Bone marrow (tissue), 2 donors: ENCODE measurements at regions not wholly inside any gene's neighbourhood (a gene's known extent, or its start where the extent isn't known, plus 50 kb on each side); places are given as distances from the start of the nearest gene placed in this dataset.
"Not testable (repeated sequence)": the region's sequence is repeated elsewhere in the genome, so short reads cannot be mapped to it uniquely, and the experiment has no call there.

ENCODE experiments used
- DNase-seq, 2 donors: peaks; one replicate each; lab custom pipeline; 2025; lab: John Stamatoyannopoulos, UW

DNA sequence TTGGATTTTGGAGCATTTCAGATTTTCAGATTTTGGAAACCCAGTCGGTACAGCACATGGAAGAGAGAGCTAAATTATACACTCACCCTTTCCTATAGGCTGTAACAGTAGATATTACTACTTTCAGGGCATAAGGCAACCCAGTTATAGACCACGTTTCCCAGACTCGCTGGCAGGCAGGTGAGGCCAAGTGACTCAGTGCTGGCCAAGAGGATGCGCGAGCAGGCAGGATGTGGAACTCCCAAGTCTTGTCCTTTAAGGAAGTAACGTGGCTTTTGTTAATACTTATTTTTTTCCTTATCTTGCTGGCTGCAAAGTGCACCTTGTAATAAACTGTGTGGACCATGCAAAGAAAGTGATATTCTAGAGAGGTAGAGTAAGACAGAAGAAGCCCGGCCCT, 1160.1 kb downstream of the GATA3 start:
- no peak for DNase-seq

DNA sequence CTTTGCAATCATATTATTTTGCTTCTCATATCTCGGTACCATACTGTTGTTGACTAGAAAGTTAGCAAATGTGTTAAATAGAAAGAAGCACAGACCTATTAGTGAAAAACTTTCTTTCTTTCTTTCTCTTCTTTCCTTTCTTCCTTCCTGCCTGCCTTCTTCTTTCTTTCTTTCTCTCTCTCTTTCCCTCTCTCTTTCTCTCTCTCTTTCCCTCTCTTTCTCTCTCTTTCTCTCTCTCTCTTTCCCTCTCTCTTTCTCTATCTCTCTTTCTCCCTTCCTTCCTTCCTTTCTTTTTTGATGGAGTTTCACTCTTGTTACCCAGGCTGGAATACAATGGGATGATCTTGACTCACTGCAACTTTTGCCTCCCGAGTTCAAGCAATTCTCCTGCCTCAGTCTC, 1160.6 kb downstream of the GATA3 start:
- DNase-seq, result no peak

DNA sequence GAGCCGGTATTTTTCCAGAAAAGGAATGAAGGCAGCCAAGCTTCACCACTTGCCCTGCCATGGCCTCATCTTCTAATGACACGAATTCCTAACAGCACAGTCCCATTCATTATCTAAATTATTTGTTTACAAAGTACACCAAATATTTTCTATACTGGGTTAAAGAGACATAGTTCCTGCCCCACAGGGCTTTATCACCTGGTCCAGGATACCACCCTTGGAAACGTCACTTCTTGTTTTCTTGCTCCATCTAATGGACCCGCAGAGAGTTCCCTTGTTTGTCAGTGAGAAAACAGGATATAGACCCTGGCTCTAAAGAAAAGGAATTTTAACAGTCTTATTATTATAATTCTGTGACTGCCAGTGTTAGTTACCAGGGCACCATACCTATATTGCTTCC, 1165.4 kb downstream of the GATA3 start:
- no peak for DNase-seq

DNA sequence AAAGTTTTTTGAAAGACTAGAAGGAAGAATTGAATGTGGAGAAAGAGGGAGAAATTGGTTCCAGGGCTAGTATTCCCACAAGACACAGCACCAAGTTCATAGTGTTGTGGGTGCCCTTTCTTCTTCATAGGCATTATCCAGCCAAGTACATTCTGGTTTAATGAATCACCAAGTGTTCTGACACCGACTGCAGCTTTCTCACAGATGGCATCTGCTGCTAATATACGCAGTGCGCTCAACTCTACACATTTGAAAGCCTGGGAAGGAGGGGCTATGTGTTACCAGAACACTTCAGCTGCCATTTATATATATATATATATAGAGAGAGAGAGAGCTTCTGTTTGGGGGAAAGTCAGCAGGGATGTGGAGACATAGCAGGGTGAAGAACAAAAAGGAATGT, 1168.4 kb downstream of the GATA3 start:
- no peak for DNase-seq

DNA sequence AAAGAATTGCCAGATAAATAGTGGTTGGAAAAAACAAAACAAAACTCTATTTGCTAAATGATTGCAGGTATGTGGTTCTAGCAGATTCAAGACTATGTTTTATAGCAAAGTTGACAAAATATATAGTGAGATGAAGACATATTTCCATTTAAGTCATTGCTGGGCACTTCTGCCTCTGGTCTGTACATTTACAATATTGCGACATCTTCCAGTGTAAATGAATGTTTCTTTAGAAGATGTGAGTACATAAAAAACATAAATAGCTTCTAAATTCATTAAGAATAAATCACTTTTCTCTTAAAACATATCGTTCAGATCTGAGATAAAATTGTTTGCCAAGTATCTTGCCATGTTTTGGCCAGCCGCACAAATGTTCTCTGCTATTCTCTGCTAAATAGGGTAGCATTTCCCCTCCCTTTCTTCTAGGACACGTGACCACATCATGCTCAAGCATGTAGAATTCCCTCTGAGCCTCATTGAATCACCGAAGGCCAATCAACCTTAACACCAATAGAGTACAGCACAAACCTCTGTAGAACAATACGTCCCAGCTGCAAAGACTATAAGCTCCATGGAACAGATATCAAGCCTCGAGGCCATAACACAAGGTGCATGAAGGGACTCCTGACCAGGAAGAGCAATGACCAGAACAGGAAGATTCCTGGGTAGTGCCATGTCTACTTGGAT, 1173.3 kb downstream of the GATA3 start:
- DNase-seq, result no peak

DNA sequence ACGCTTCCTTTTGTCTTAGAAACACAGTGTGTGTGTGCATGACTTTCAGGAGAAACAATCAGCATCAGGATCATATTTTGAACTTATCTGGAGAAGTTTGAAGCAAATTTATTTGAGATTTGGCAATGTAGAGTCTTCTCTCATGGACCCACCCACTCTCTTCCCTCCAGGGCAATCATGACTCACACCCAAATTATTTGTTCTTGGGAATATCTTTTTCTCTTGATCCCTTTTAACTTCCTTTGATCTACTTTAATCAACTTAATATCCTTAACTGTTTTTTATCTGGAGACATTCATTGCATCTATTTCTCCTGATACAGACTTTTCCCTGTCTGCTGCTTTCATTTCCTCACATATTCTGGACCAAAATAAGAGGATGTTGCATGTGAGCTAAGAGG, 1174.3 kb downstream of the GATA3 start:
- no peak for DNase-seq

DNA sequence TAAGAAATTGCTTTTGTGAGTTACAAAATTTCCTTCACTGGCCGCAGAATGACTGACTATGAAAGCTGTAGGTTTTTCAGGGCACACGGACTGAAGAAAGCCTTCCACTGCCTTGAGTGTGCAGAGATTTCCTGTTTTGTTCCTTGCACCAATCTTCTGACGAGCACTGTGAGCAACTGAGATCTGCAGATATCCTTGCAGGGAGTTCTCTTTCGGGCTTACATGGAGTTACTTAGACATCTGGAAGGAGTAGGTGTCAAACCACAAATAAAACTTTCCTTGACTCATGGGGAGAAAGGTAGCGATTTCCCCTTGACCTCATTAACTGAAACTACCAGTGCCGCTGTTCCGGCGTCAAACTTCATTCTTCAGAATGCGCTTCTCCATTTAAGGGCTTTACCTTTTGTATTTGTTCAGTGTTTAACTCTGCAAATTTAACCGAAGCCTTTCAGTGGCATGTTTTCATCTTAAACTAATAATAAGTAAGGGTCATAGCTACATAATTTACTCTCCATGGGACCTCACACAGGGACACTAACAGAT, 1175.3 kb downstream of the GATA3 start:
- DNase-seq, result no peak

DNA sequence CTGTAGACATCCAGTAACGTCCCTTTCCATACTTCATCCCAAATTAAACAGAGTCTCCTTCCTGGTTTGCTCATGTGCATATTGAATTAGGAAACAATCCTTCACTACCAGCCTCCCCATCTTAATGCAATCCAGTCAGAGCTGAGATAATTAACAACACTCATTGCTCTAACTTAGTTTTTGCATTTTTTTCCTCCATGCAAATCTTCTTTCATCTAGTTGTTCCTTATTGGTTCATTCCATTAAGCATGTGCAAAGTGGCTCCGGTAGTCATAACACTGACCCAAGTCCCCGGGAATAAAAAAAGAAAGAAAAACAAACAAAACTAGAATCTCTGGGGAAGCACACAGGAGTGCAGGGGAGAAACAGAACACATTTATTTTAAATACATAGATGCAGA, 1176.1 kb downstream of the GATA3 start:
- no peak for DNase-seq

DNA sequence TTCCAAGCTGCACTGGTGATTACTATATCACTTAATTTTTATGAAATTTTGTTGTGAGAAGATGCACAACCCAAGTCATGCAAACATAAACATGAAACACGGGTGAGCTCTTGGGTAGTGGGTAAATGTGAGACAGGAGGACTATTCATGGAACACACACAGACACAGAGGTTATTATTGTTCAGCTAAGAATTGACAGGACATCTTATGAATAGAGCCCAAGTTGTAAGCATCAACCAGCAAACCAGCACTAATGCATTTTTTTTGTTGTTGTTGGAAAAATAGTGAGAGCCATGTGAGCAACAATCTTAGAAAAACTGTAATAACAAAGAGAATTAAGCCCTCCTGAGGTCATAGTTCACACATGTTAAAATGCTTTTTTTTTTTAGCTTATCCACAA, 1179.7 kb downstream of the GATA3 start:
- DNase-seq, result no peak

DNA sequence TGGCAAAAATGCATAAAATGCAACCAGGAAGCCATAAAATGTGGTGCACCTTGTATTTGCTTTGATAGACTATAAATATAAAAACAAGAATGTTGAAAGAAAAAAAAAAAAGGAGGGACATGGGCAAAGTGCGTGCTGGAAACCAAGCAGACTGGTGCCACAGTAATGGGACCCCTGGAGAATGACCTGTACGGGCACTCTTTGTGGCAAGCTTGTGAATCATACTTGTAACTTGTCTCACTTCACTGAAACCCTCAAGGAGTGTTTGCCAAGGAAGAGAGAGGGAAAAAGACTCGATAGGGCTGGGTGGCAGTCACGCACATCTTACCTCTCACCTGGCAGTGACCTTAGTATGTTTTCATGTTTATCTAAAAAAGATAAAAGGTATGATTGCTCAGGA, 1183.6 kb downstream of the GATA3 start:
- DNase-seq, result no peak

DNA sequence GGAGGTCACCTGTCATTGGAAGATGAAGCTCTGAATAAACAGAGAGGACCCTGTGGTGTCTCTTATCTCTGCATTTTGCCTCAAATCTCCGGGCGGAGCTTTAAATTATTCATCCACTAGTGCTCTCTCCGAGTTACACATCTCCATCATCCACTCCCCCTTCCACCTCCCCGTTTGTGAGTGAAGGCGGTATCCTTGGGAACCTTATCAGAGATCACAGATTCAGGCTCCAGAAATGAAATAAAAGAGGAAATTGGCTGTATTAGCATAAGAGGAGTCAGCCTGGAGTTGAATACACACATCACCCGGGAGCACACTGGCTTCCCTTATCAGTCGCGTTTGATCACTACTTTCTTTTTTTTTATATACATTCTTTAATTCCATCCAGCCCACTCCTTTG, 1184.8 kb downstream of the GATA3 start:
- DNase-seq, result no peak

DNA sequence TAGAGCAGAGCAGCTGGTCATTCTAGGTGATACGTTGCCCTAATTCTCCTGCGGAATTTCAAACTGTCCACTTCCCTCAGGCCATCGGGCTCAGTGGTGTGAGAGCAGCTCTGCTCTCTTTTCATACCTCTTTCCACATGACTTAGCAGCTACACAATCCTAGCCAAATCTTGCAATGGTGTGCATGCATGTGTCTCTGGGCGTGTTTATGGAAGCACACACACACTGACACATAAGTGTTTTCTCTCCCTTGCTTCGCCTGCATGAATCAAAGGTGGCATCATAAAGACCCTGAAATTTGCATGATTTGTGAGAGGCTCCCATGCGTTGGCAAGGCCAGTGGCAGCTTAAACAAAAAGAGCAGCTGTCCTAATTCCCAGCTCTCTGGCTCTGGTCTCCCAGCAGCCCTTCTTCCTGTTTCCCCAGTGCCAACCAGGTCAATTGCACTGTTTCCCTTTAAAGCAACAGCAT, 1189.5 kb downstream of the GATA3 start:
- DNase-seq, result no peak

DNA sequence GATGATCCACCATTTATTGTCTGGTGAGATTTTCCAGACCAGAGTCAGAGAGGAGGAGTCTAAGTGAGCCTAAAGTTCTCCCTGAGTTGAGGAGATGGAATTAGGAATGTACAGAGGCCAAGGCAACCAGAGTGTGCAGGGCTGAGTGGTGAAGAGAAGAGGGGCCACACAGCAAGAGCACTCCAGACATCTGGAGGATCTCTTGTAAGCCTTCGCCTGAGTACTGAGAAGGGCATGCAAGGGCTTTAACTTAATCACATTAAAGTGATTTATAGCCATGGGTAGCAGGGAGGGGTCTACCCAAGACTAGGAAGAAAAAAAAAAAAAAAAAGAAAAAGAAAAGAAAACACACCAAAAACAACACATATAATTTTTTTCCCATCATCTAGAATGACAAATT, 1190.4 kb downstream of the GATA3 start:
- DNase-seq, result no peak

DNA sequence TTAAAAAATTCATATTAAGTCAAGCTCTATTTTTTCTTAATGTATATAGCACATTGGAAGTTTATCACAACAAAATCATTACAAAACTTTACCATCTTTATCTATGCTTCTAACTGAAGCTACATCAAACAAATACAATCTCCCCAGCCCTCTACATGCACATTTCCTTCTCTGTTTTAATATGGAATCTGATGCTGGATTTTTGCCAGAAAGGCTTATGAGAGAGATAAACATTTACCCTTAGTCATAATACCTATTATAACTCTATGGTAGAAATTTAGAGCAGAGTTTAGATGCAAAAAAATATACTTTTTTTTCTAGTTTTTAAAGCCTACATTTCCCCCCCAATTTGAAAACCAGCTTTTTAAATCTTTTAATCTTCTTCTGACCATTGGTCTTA, 1198.6 kb downstream of the GATA3 start:
- DNase-seq, result no peak

DNA sequence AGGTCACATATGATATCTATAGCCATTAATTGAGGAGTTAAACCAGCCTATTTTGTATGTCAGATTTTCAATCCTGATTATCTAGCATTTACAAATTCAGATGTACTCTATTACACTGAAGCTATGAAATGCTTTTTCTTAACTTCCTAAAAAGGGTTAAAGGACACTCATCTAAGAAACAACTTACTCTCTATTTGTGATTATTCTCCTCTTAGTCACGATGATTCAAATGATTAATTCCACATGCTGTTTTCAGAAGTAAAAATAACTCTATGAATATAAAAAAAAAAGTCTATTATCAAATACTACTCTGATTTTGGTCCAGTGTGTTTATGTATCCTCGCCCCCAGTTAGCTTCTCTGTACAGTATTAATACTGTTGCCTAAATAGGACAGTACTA, 1199.9 kb downstream of the GATA3 start:
- DNase-seq, result no peak

DNA sequence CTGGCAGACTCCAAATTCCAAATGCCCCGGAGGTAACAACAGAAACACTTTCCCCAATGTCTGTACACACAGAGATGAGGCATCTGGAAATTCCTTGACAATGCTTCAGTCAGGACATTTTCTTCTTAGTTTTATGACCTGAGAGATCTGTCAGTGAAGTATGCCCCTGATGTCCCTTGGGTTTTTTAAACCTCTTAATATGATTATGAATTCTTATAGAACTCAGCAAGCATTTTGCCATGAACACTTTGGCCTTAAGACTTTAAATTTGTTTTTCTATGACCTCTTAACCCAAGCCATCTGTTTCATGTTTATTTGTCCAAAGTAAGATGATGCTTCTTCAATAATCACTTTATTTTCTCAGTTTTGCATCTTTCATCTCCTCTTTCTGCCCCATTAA, 1206.2 kb downstream of the GATA3 start:
- DNase-seq, result no peak

DNA sequence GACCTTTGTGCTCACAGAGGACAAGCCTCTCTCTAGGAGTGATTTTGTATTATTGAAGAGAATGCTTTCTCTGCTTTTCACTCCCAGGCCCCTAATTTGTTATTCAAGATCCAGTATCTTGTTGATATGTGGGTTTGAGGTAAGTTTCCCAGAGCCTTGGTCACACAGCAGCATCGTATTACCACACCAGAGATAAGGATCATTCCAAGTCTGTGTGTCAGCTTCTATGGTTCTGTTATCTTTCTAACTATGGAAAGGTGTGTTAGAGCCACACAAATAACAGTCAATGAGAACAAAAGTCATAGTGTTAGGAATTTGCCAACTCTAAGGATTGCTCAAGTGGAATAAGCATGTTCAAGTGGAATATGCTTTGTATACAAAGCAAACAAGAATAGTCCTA, 1208.3 kb downstream of the GATA3 start:
- no peak for DNase-seq

DNA sequence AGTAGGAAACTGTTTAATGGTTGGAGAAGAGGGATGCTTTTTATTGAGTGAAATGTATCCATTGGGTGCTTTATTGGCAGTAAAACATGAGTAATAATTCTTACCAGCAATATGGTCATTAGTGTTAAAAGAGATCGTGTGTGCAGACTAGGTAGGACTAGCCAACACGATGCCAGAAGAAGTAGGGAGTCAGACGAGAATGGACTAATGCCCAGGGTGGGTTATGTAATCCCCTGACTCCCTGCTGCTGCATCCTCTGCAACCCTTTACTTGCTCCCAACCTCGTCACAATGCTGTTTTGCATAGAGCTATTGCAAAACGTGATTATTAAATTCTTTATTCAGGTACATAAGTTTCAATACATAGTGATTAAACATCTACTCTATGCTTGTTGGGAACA, 1213.7 kb downstream of the GATA3 start:
- no peak for DNase-seq

DNA sequence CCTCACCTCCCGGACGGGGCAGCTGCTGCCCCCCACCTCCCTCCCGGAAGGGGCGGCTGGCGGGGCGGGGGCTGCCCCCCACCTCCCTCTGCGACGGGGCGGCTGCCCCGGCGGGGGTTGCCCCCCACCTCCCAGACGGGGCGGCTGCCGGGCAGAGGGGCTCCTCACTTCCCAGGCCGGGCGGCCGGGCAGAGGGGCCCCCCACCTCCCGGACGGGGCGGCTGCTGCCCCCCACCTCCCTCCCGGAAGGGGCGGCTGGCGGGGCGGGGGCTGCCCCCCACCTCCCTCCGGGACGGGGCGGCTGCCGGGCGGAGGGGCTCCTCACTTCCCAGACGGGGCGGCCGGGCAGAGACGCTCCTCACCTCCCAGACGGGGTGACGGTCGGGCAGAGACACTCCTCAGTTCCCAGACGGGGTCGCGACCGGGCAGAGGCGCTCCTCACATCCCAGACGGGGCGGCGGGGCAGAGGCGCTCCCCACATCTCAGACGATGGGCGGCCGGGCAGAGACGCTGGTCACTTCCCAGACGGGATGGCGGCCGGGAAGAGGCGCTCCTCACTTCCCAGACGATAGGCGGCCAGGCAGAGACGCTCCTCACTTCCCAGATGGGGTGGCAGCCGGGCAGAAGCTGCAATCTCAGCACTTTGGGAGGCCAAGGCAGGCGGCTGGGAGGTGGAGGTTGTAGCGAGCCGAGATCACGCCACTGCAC, 1218.8 kb downstream of the GATA3 start:
- DNase-seq, result not testable (repeated sequence)

DNA sequence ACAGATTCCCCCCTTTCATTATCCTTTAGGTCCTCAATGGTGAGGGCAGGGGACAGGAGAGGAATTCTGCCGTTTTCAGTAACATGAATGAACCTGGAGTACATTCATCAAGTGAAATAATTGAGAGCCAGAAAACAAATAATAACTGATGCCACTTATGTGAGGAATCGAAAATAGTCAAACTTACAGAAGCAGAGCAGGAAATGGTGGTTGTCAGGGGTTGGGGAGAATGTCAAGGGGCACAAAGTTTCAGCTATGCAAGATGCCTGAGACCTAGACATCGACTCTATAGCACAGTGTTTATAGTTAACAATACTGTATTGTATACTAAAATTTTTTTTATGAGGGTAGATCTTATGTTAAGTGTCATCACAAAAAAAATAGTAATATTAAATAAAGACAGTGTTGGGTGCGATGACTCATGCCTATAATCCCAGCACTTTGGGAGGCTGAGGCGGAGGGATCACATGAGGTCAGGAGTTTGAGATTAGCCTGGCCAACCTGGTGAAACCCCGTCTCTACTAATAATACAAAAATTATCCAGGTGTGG, 1219.8 kb downstream of the GATA3 start:
- DNase-seq, result no peak

DNA sequence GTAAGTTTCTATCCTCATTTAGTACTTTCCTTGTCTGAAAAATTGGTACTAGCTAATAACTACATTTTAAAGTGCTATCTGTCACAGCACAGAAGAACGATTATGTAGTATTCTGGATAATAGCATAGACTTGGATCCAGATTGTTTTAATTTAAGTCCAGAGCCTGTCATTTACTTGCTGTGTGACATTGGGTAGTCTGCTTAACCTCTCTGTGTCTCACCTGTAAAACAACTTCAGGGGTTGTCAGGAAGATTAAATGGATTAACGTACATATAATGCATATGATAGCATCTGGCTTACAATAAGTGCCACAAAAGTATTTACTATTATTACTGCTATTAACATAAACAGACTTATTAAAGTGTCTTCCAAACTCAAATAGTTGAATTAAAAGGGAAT, 1221.4 kb downstream of the GATA3 start:
- DNase-seq, result no peak

DNA sequence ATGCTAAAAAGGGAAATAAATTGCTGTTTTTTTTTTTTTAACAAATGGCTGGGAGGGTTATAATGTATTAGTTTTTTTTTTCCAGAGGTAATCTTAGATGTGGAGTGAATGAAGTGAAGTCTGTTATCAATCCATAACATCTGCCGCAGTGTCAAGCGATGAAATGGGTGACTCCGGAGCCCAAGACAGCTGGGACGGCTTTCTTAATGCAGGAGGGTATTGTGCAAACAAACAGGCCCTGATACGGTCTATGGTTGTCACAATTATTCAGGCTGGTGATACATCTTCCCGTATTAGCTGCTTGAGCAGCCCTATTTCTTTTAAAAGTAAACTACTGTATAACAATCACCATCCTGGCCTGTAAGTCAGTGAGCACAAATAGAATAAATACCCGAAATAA, 1231.2 kb downstream of the GATA3 start:
- DNase-seq, result no peak

DNA sequence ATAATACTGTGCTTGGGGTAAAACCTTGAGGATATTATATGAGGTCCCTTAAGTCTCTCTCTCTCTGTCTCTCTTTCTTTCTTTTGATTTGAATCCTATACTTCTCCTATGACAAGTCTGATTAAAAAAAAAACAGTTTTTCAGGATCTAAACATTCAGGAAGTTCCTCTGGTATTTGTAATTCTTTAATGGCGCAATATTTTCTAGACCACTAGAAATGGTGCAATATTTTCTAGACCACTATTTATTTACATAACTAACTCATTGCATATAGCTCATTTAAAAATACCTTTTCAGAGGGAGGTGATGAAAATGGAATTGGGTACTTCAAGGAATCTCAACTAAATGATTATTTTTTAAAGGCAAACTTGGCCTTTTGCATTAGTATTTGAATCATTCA, 1235.3 kb downstream of the GATA3 start:
- DNase-seq, result no peak
